ENCODE measurements at regions not wholly inside any gene's neighbourhood (a gene's known extent, or its start where the extent isn't known, plus 50 kb on each side); places are given as distances from the start of the nearest gene placed in this dataset.

DNA sequence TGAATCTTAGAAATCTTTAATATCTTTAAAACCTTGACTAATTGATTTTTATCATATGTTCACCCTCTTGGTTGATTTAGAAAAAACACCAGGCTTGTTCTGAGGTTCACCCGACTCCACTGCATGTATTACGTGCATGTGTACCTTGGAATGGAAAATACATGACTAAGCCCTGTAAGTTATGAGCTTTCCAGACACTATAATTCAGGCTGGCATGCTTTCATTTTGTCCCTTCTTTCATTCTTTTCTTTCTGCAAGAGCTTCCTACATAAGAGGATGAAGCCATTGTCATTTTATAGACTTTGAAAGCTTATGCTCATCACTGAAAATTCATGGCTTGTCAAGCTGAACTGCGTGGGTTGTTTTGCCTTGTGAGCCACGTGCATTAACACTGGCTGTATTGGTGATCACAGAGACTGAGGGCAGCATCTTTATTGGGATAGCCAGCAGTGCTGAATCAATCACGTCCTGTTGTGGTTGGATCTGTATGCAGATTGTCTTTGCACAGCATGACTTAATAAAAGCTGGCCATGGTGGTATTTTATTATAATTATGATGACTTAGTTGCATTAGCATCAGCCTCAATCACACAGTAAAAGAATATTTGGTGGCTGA is 141.9 kb downstream of the SLIT2 start:
- TF ChIP-seq, protein P1, sequence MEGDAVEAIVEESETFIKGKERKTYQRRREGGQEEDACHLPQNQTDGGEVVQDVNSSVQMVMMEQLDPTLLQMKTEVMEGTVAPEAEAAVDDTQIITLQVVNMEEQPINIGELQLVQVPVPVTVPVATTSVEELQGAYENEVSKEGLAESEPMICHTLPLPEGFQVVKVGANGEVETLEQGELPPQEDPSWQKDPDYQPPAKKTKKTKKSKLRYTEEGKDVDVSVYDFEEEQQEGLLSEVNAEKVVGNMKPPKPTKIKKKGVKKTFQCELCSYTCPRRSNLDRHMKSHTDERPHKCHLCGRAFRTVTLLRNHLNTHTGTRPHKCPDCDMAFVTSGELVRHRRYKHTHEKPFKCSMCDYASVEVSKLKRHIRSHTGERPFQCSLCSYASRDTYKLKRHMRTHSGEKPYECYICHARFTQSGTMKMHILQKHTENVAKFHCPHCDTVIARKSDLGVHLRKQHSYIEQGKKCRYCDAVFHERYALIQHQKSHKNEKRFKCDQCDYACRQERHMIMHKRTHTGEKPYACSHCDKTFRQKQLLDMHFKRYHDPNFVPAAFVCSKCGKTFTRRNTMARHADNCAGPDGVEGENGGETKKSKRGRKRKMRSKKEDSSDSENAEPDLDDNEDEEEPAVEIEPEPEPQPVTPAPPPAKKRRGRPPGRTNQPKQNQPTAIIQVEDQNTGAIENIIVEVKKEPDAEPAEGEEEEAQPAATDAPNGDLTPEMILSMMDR (IDR thresholded peaks at IDR 0.05), result no peak
- TF ChIP-seq POLR2AphosphoS5 (IDR thresholded peaks at IDR 0.05; ENCODE audit: low read depth, low read length) (no peak), SIN3A (IDR thresholded peaks at IDR 0.05; ENCODE audit: borderline replicate concordance, insufficient read depth, low read depth, low read length) (no peak), TCF7L2 (IDR thresholded peaks at IDR 0.05; ENCODE audit: low read depth, low read length) (no peak)
- TF ChIP-seq, protein P2, sequence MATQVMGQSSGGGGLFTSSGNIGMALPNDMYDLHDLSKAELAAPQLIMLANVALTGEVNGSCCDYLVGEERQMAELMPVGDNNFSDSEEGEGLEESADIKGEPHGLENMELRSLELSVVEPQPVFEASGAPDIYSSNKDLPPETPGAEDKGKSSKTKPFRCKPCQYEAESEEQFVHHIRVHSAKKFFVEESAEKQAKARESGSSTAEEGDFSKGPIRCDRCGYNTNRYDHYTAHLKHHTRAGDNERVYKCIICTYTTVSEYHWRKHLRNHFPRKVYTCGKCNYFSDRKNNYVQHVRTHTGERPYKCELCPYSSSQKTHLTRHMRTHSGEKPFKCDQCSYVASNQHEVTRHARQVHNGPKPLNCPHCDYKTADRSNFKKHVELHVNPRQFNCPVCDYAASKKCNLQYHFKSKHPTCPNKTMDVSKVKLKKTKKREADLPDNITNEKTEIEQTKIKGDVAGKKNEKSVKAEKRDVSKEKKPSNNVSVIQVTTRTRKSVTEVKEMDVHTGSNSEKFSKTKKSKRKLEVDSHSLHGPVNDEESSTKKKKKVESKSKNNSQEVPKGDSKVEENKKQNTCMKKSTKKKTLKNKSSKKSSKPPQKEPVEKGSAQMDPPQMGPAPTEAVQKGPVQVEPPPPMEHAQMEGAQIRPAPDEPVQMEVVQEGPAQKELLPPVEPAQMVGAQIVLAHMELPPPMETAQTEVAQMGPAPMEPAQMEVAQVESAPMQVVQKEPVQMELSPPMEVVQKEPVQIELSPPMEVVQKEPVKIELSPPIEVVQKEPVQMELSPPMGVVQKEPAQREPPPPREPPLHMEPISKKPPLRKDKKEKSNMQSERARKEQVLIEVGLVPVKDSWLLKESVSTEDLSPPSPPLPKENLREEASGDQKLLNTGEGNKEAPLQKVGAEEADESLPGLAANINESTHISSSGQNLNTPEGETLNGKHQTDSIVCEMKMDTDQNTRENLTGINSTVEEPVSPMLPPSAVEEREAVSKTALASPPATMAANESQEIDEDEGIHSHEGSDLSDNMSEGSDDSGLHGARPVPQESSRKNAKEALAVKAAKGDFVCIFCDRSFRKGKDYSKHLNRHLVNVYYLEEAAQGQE (IDR thresholded peaks at IDR 0.05; ENCODE audit: insufficient read depth in 1 of 2, low read depth in 2 of 2, low read length in 1 of 2), result no peak
